NCI-H526 (cell line): ENCODE measurements at regions not wholly inside any gene's neighbourhood (a gene's known extent, or its start where the extent isn't known, plus 50 kb on each side); places are given as distances from the start of the nearest gene placed in this dataset.

Source experiments
- DNase-seq, 2 experiments: peaks; one replicate each; lab custom pipeline; 2025; lab: John Stamatoyannopoulos, UW

GRCh38 chr5:124839371-124839998 is 93.0 kb upstream of the ZNF608 start:
- DNase-seq: no peak

DNA sequence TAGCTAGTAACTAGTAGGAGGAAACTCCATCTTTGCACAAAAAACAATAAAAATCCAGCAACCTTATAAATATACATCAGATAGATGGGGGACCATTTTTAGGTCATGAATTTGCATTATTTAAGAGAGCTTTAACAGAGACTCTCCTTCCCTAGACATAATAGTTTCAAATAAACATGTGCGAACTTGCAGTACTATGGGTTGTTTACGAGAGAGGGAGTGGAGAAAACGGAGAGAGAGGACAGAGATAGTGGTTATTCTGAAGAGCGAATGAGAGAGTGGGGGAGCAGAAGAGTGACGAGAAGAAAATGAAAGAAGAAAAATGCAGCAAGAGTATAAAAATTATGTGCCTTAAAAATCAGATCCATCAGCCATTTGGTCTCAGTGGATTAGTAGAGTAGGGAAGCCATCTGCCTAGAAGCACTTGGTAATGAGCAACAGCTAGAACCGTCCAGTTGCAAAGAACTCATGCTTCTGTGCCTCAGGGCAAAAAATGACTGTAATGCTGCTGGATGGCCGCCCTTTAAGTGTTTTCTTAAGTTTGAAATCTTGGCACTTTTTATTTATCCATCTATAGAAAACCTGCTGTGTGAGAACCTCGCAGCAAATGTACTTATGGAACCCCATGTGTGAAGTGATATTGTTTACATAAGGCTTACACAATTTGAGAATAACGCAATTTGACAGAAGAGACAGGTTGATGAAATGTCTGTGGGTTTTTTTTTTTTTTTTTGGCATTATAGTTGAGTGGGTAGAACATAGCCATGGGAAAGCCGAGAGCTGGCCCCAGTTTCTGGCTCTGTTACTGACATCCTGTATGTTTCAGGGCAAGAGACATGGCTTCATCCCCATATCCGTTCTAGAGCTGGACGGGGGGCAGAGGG is 95.6 kb upstream of the ZNF608 start:
- DNase-seq: no peak

DNA sequence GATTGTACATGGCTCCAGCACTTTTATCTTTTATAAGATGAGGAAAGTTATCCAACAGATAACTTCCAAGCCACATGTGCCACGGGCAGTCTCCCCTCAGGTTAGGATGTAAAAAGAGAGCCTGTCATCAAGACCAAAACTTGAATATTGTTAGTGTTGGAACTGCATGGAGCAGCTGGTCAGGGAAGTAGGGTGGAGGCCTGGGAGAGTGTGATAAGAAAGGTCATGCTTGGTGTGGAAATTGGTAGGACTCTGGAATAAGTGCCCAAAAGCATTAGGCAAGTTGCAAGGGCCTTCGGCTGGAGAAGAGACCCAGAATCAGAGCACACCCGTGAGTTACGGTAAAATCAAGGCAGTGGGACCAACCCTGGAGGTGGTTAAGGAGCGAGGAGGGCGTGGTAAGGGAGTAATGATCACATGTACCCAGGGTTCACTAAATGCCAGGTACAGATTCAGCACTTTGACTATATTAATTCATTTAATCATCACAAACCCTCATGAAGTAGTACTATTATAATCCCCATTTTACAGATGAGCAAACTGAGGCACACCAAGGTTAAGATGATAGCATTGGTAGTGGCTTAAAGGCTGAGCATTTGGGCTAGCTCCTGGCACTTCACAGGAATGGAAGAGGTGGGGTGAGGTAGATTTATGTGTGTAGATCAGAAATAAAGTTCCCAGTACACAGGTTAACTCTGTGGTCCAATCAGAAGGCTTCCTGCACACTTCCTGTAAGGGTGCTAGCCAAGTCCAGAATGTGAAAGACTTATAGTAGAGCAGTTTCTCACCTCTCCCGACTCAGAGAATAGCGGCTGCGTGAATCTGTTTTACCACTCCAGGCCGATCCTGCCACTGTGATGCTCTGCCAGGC is 96.5 kb upstream of the ZNF608 start:
- DNase-seq: no peak

GRCh38 chr5:124843596-124843899 is 97.1 kb upstream of the ZNF608 start:
- no peak for DNase-seq

- DNase-seq: no peak
These were observed 98.0 kb upstream of the ZNF608 start for GRCh38 chr5:124844371-124844920.

DNA sequence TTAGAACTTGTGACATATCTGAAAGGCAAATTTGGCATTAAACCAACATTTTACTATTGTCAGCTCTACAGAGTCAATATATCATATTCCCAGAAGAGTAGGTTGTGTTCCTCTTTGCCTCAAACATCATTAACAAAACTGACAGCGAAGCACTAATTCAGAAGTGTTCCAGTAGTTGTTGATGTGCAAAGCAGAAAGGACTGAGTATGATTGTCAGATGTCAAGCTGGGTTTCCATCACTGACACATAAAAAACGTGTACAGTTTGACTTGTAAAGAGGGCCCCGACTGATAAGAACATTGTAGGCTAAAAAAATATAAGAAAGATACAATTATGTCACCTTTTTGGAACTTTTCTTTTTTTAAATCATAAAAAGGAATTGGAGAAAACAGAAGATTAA is 101.5 kb upstream of the ZNF608 start:
- no peak for DNase-seq

DNA sequence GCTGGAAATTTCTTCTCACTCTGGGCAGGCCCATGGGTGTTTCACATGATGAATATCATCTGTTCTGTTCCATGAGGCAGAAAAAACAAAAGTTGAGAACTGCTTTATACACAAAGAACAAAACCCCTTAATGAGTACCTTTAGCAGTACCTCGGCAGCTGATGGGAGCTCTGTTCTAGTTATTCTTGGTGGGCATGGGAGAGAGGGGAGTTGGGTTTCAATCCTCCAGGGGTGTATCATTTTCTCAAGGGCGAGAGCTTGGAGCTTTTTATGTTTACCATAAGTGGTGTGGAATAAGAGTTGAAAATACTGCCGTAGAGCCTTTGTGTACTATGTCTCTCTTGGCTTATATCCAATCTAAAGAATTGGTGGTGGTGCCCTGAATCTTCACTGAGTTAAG is 103.3 kb upstream of the ZNF608 start:
- DNase-seq: no peak

- no peak for DNase-seq
These were observed 110.3 kb upstream of the ZNF608 start for GRCh38 chr5:124856726-124857125.

GRCh38 chr5:124858612-124859011 is 112.2 kb upstream of the ZNF608 start:
- DNase-seq: no peak

GRCh38 chr5:124859027-124859426 is 112.6 kb upstream of the ZNF608 start:
- DNase-seq: no peak

- DNase-seq: no peak
These were observed 113.3 kb upstream of the ZNF608 start for GRCh38 chr5:124859556-124860290.

DNA sequence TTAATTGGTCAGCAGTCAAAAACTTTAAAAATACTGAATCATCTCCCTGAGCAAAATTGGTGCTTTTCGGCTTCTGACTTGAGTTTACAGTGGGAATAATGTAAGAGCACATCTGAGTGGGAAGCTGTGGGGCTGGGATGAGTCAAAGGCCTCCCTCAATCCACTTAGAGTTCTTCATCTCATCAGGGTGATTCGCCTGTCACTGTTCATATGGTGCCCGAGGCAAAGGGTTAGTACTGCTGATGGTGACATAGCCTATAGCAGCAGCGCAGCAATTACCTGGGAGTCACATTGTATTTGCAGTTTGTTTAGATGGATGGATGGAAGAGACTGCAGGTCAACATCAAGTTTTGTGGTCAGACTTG is 113.8 kb upstream of the ZNF608 start:
- DNase-seq: no peak

DNA sequence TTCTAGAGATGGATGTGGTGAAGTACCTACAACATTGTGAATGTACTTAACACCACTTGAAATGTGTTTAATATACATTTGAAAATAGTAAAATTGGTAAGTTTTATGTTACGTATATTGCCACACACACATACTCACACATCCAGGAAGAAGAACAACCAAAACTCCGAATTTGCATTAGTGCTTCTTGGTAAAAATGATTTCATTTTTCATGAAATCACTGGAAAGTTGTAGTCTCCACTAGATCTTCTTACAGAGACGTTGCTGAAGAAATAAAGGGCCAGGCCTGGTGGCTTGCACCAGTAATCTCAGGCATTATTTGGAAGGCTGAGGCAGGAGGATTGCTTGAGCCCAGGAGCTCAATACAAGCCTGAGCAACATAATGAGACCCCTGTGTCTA is 118.6 kb upstream of the ZNF608 start:
- no peak for DNase-seq

GRCh38 chr5:124865603-124866354 is 119.3 kb upstream of the ZNF608 start:
- DNase-seq: no peak

DNA sequence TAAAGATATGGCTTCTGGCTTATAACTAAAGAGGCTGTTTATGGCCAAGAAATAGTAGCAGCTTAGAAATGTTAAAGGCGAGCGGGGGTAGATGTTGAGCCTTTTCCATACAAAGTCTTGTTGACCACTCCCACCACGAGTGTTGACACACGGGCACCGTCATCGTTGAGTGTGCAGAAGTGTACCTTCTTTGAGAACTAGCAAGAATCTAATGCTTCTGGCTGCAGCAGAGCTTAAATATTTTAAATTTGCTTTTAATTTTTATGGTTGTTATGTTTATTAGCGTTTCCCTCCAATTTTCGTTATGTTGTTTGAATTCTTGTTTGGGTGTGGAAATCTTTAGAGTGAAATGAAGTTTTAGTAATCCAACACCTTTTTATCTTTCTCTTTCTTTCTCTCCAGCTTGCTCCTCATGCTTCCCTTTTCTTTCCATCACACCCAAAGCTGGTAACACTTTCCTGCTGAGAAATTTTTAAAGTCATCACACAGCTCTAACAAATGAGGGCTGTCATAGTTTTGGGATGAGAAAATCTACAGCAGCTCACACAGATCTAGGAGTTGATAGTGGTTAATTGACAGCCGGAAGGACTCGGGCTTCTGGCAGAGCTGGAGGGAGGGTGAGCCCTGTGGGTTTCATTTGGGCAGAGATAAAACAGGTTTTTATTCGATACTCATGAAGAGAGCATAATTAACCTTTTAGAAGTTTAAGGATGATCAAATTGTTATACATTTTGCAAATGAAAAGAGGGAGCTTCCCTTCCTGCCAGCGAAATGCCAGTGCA is 120.1 kb upstream of the ZNF608 start:
- DNase-seq: no peak

- DNase-seq: no peak
These were observed 120.8 kb upstream of the ZNF608 start for GRCh38 chr5:124867137-124867704.

- no peak for DNase-seq
These were observed 122.2 kb upstream of the ZNF608 start for GRCh38 chr5:124868676-124869075.

DNA sequence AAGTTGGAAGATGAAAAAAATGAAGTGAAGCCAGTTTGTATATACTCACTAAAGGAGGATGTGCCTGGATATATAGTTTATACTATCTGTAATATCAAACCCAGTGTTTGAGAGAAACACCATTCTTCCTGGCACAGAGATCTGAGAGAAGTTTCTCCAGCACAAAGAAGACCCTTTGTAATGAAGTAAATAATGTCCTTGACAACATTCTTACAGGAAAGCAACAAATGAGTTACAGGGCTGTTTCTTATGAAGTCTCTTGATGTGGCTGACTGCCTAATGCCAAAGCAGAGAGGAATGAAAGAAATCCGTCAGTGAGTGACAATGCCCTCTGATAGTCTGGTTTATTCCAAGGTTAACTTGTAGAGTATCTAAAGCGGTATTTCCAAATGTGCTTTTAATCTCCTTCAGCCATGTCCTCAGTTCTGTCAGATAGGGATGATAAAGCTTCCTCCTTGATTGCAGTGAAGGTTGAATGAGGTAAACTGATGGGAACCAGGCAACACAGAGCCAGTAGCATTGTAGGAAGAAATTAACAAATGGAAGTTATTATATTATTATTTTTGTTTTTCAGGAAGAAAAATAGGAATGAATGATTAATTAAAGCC is 123.1 kb upstream of the ZNF608 start:
- no peak for DNase-seq

DNA sequence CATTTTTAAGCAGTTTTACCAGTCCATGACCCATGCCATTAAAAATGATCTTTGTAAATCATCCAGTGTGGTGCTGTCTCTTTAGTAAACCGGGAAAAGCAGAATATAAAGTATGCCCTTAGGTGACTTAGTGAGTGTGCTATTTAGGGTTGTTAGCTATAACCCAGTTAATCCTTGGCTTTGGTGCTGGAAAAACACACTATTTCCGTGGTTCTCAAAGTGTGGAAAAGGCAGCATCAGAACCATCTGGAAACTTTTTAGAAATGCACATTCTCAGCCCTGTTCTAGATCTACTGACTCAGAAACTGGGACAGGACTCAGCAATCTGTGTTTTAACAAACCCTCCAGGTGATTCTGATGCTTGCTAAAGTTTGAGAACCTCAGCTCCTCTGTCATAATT is 123.6 kb upstream of the ZNF608 start:
- DNase-seq: no peak

DNA sequence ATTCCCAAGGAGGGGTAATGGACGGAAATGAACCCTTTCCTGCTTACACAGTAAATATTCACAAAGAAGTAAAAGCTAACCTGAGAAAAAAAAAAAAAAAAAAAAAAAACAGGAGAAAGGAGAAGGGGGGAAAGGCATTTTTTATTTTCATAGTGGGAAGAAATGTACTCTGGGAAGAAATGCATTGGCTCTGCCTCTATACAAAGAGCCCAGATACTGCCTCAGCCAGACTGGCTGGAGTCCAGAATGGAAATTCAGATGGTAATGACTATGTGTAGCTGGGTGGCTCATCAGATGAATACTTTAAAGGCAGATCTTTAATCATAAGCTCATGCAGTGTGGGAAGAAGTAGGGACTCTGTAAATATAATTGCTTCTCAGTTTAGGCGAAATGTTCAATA is 124.9 kb upstream of the ZNF608 start:
- DNase-seq: peak in 1 of 2 experiments; percentile 12
